Stimulated activated CD4-positive, alpha-beta T cell treated with anti-CD3 and anti-CD28 coated beads, Interleukin-15, amount 100 ng/mL, for 24 hours (primary cell): ENCODE measurements at regions not wholly inside any gene's neighbourhood (a gene's known extent, or its start where the extent isn't known, plus 50 kb on each side); places are given as distances from the start of the nearest gene placed in this dataset.
"Not testable (repeated sequence)": the region's sequence is repeated elsewhere in the genome, so short reads cannot be mapped to it uniquely, and the experiment has no call there.

Source experiments
- DNase-seq: peaks from one replicate; pipeline ENCODE4 v3.0.0-alpha.2; 2020

- DNase-seq = no peak
Observed at GRCh38 chr3:159482994-159483367, 505.7 kb upstream of the IL12A start.

GRCh38 chr3:159486580-159486979, 502.1 kb upstream of the IL12A start:
- no peak for DNase-seq

GRCh38 chr3:159487304-159487703, 501.3 kb upstream of the IL12A start:
- DNase-seq = no peak

- no peak for DNase-seq
Observed at GRCh38 chr3:159488602-159489001, 500.0 kb upstream of the IL12A start.

GRCh38 chr3:159497361-159497760, 491.3 kb upstream of the IL12A start:
- no peak for DNase-seq

- DNase-seq = no peak
Observed at GRCh38 chr3:159499031-159499793, 489.4 kb upstream of the IL12A start.

GRCh38 chr3:159501029-159501428, 487.6 kb upstream of the IL12A start:
- DNase-seq = no peak

- DNase-seq = no peak
Observed at GRCh38 chr3:159502986-159503385, 485.6 kb upstream of the IL12A start.

GRCh38 chr3:159510988-159511387, 477.6 kb upstream of the IL12A start:
- DNase-seq = not testable (repeated sequence)

GRCh38 chr3:159513444-159513843, 475.2 kb upstream of the IL12A start:
- no peak for DNase-seq

- DNase-seq = no peak
Observed at GRCh38 chr3:159513867-159514380, 474.7 kb upstream of the IL12A start.

- DNase-seq = no peak
Observed at GRCh38 chr3:159517105-159517504, 471.5 kb upstream of the IL12A start.

- DNase-seq = no peak
Observed at GRCh38 chr3:159520638-159521037, 468.0 kb upstream of the IL12A start.

- DNase-seq = no peak
Observed at GRCh38 chr3:159522276-159522675, 466.4 kb upstream of the IL12A start.

GRCh38 chr3:159528251-159528895, 460.3 kb upstream of the IL12A start:
- DNase-seq = no peak

- DNase-seq = no peak
Observed at GRCh38 chr3:159532577-159532976, 456.1 kb upstream of the IL12A start.

- no peak for DNase-seq
Observed at GRCh38 chr3:159534496-159534895, 454.1 kb upstream of the IL12A start.

- no peak for DNase-seq
Observed at GRCh38 chr3:159536876-159537275, 451.8 kb upstream of the IL12A start.

- DNase-seq = no peak
Observed at GRCh38 chr3:159538507-159538906, 450.1 kb upstream of the IL12A start.

GRCh38 chr3:159540882-159541495, 447.6 kb upstream of the IL12A start:
- no peak for DNase-seq

- no peak for DNase-seq
Observed at GRCh38 chr3:159548675-159549335, 439.8 kb upstream of the IL12A start.

GRCh38 chr3:159555205-159555604, 433.4 kb upstream of the IL12A start:
- DNase-seq = no peak

- DNase-seq = no peak
Observed at GRCh38 chr3:159559771-159560170, 428.9 kb upstream of the IL12A start.
